ENCODE measurements at regions not wholly inside any gene's neighbourhood (a gene's known extent, or its start where the extent isn't known, plus 50 kb on each side); places are given as distances from the start of the nearest gene placed in this dataset.

DNA sequence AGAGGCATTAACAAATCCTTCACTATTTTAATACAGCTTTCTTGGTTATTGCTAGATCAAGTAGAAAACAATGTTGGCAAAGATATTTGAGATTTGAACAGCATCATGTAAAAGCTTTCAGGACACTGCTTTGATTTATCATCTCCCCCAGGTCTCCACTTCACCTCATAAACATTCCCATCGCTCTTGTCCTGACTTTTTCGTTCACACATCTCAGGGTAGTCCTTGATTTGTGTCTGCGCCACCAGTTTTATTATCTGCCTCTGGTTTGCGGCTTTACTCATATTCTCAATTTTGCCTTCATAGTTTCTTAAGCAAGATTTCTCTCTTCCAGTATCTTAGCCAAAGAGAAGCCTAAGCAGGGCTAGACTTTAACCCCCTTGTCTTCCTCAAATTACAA lies 63.5 kb upstream of the ROR1 start:
- H3K27me3 Mint-ChIP-seq = peaks cover 11 to 15% of the 10 kb centered on the region in 2 donors
- H3K4me3 Mint-ChIP-seq = no peak overlapping the region
- CTCF ChIA-PET = interaction anchor here in 1 of 2 donors (0.6 kb wide), 1 partner anchor 398 kb away, joined by 3 read pairs; no protein-coding TSS in a partner anchor
- H3K27me3 ChIP-seq (replicated peaks in 1 of 2; ENCODE audit: control insufficient read depth in 2 of 2, extremely low read depth in 1 of 2, insufficient read depth in 2 of 2, low read length in 1 of 2) = no peaks in the 10 kb centered on the region
- 79% methylated on average over 2 of the region's 4 CpGs for WGBS (ENCODE audit: insufficient coverage)
- no peaks in the 10 kb centered on the region for H3K36me3 ChIP-seq (ENCODE audit: control insufficient read depth in 2 of 2, extremely low read depth in 1 of 2, insufficient read depth in 1 of 2, low read length in 1 of 2)
- H3K27ac ChIP-seq (ENCODE audit: low read length) = no peak overlapping the region
- no peak overlapping the region for H3K27ac Mint-ChIP-seq
- no peaks in the 10 kb centered on the region for H3K4me1 ChIP-seq (ENCODE audit: control insufficient read depth in 1 of 2, extremely low read depth in 1 of 2, insufficient read depth in 2 of 2, low read length in 2 of 2)
- ATAC-seq (replicated peaks in 1 of 4) (no peak), DNase-seq (no peak)
- no peaks in the 10 kb centered on the region for H3K4me1 Mint-ChIP-seq
- no peaks in the 10 kb centered on the region for H3K9me3 Mint-ChIP-seq
- no peaks in the 10 kb centered on the region for H3K9me3 ChIP-seq
- H3K36me3 Mint-ChIP-seq = no peaks in the 10 kb centered on the region
- H3K4me3 ChIP-seq (ENCODE audit: control insufficient read depth in 1 of 2, extremely low read depth in 1 of 2, low read length in 1 of 2) = no peak overlapping the region
- POLR2A ChIA-PET = interaction anchor here in 1 of 2 donors (0.7 kb wide), 1 partner anchor 615 kb away, joined by 3 read pairs; no protein-coding TSS in a partner anchor

DNA sequence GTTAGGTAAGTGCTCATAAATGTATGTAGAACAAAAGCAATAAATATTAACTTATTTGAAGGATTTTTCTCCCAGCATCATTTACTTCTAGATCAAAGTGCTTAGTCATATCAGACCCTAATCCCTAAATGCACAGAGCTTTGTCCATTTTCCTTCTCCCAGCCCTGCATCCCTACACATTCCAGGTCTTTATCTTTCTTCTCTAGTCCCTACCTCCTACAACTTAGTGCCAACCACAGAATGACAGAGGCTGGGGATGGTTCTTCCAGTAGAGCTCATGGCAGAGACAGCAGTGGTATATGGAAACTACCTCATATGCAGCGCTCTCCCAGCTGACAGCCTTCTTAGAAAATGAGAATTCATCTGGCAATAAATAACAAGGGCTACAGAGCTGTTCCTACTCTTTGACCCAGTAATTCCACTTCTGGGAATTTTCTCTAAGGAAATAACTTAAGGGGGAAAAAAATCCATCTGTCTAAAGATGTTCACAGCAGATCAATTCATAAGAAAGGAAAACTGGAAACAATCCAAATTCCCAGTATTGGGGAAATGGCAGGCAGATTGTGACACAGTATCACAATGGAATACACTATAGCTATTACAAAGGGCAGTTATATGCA lies 62.9 kb upstream of the ROR1 start:
- DNase-seq = no peak
- no peak overlapping the region for H3K27ac ChIP-seq (ENCODE audit: low read length)
- Mint-ChIP-seq H3K27me3 (peaks cover 9 to 12% of the 10 kb centered on the region in 2 donors), H3K4me1 (no peaks in the 10 kb centered on the region), H3K27ac (no peak overlapping the region), H3K9me3 (no peaks in the 10 kb centered on the region), H3K36me3 (no peaks in the 10 kb centered on the region), H3K4me3 (no peak overlapping the region)
- H3K9me3 ChIP-seq = no peaks in the 10 kb centered on the region
- no peaks in the 10 kb centered on the region for H3K4me1 ChIP-seq (ENCODE audit: control insufficient read depth in 1 of 2, extremely low read depth in 1 of 2, insufficient read depth in 2 of 2, low read length in 2 of 2)
- CTCF ChIA-PET = no interaction called here
- no peak overlapping the region for H3K4me3 ChIP-seq (ENCODE audit: control insufficient read depth in 1 of 2, extremely low read depth in 1 of 2, low read length in 1 of 2)
- no peak for ATAC-seq (replicated peaks in 1 of 4)
- no peaks in the 10 kb centered on the region for H3K36me3 ChIP-seq (ENCODE audit: control insufficient read depth in 2 of 2, extremely low read depth in 1 of 2, insufficient read depth in 1 of 2, low read length in 1 of 2)
- H3K27me3 ChIP-seq (replicated peaks in 1 of 2; ENCODE audit: control insufficient read depth in 2 of 2, extremely low read depth in 1 of 2, insufficient read depth in 2 of 2, low read length in 1 of 2) = no peaks in the 10 kb centered on the region
- POLR2A ChIA-PET = no interaction called here
- WGBS (ENCODE audit: insufficient coverage) = no CpG with 5 or more reads among the region's 1 CpG

DNA sequence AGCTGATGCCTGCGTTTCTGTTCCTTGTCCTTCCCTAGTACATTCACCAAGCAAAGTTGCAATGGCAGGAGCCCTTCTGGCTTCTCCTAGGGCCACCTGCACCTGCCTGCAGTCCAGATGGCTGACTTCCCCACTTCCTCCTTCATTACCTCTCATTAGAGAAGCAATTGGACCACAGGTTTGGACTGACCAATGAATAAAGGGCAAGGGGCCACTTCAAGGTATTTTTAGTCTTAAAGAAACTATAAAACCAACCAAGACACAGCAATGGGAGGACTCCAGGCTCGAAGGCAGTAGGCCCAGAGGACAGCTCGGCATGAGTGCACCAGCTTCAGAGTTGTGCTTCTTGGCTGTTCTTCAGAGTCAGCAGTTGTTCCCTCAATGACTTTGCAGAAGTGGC lies 60.8 kb upstream of the ROR1 start:
- Histone ChIP-seq H3K4me1 (ENCODE audit: control insufficient read depth in 1 of 2, extremely low read depth in 1 of 2, insufficient read depth in 2 of 2, low read length in 2 of 2) (no peaks in the 10 kb centered on the region), H3K36me3 (ENCODE audit: control insufficient read depth in 2 of 2, extremely low read depth in 1 of 2, insufficient read depth in 1 of 2, low read length in 1 of 2) (no peaks in the 10 kb centered on the region), H3K27ac (ENCODE audit: low read length) (no peak overlapping the region), H3K9me3 (no peaks in the 10 kb centered on the region), H3K27me3 (replicated peaks in 1 of 2; ENCODE audit: control insufficient read depth in 2 of 2, extremely low read depth in 1 of 2, insufficient read depth in 2 of 2, low read length in 1 of 2) (no peaks in the 10 kb centered on the region), H3K4me3 (ENCODE audit: control insufficient read depth in 1 of 2, extremely low read depth in 1 of 2, low read length in 1 of 2) (no peak overlapping the region)
- WGBS (ENCODE audit: insufficient coverage) = 86% methylated on average over 1 of the region's 3 CpGs
- ChIA-PET CTCF (no interaction called here), POLR2A (no interaction called here)
- DNase-seq (no peak), ATAC-seq (replicated peaks in 1 of 4) (no peak)
- Mint-ChIP-seq H3K27ac (no peak overlapping the region), H3K4me3 (no peak overlapping the region), H3K9me3 (no peaks in the 10 kb centered on the region), H3K4me1 (no peaks in the 10 kb centered on the region), H3K36me3 (no peaks in the 10 kb centered on the region), H3K27me3 (peaks cover 7 to 8% of the 10 kb centered on the region in 2 donors)

DNA sequence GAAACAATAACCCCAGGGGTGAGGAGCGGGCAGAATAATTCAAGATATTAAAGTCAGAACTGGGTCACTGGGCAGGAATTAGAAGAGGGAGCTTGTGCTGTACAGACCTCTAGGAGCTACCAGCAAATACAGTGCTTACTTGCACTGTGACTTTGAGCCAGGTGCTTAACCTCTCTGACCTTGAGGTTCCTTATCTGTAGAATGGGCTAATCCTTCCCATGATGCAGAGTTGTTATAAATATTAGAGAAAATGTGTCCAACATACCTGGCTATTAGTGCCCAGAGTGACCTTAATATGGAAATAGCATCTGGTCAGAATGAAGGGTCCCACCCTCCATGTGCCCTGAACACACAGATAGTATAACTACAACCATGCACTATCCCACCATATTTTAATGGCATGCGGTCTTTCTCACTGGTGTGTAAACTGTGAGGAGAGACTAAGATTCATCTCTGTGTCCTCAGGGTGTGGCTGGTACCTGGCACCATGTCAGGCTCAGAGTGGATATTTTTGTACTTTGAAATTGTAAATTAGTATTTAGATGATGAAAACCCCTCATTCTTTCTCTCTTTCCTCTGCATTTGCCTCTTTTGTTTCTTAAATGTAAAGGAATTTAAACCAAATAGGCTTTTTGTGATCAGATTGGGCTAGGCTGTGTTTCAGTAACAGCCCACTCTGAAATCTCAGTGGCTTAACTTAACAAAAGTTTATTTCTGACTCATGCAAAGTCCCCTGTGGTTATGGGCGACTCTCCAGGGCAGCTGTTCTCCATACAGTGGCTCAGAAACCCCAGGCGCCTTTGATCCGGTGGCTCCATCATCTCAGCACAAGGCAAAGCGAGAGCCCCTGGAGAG lies 60.0 kb upstream of the ROR1 start:
- no peaks in the 10 kb centered on the region for H3K4me1 ChIP-seq (ENCODE audit: control insufficient read depth in 1 of 2, extremely low read depth in 1 of 2, insufficient read depth in 2 of 2, low read length in 2 of 2)
- peaks cover 4 to 11% of the 10 kb centered on the region in 2 donors for H3K27me3 Mint-ChIP-seq
- H3K4me3 Mint-ChIP-seq = no peak overlapping the region
- ChIA-PET CTCF (no interaction called here), POLR2A (no interaction called here)
- H3K27ac Mint-ChIP-seq = no peak overlapping the region
- no peaks in the 10 kb centered on the region for H3K4me1 Mint-ChIP-seq
- H3K27ac ChIP-seq (ENCODE audit: low read length) = no peak overlapping the region
- no peak for DNase-seq
- H3K9me3 ChIP-seq = no peaks in the 10 kb centered on the region
- H3K36me3 ChIP-seq (ENCODE audit: control insufficient read depth in 2 of 2, extremely low read depth in 1 of 2, insufficient read depth in 1 of 2, low read length in 1 of 2) = no peaks in the 10 kb centered on the region
- 82% methylated on average over 4 of the region's 6 CpGs for WGBS (ENCODE audit: insufficient coverage)
- H3K27me3 ChIP-seq (replicated peaks in 1 of 2; ENCODE audit: control insufficient read depth in 2 of 2, extremely low read depth in 1 of 2, insufficient read depth in 2 of 2, low read length in 1 of 2) = no peaks in the 10 kb centered on the region
- H3K9me3 Mint-ChIP-seq = no peaks in the 10 kb centered on the region
- no peak for ATAC-seq (replicated peaks in 1 of 4)
- no peak overlapping the region for H3K4me3 ChIP-seq (ENCODE audit: control insufficient read depth in 1 of 2, extremely low read depth in 1 of 2, low read length in 1 of 2)
- no peaks in the 10 kb centered on the region for H3K36me3 Mint-ChIP-seq

DNA sequence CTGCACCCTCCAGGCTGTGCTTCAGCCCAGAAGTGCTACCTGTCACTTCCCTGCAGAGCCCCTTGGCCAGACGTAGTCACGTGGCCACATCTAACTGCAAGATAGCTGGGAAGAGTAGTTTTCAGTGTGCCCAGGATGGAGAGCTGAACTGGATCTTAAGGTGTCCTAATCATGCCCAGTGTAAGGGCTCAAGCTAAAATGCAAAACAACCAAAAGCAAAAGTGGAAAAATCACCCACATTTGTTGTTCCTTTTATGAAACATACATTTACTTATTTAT lies 59.4 kb upstream of the ROR1 start:
- Histone ChIP-seq H3K27ac (ENCODE audit: low read length) (no peak overlapping the region), H3K9me3 (no peaks in the 10 kb centered on the region), H3K27me3 (replicated peaks in 1 of 2; ENCODE audit: control insufficient read depth in 2 of 2, extremely low read depth in 1 of 2, insufficient read depth in 2 of 2, low read length in 1 of 2) (no peaks in the 10 kb centered on the region), H3K36me3 (ENCODE audit: control insufficient read depth in 2 of 2, extremely low read depth in 1 of 2, insufficient read depth in 1 of 2, low read length in 1 of 2) (no peaks in the 10 kb centered on the region), H3K4me3 (ENCODE audit: control insufficient read depth in 1 of 2, extremely low read depth in 1 of 2, low read length in 1 of 2) (no peak overlapping the region), H3K4me1 (ENCODE audit: control insufficient read depth in 1 of 2, extremely low read depth in 1 of 2, insufficient read depth in 2 of 2, low read length in 2 of 2) (no peaks in the 10 kb centered on the region)
- H3K4me1 Mint-ChIP-seq = no peaks in the 10 kb centered on the region
- no CpG with 5 or more reads among the region's 2 CpGs for WGBS (ENCODE audit: insufficient coverage)
- H3K27me3 Mint-ChIP-seq = peaks cover 2 to 11% of the 10 kb centered on the region in 2 donors
- no peaks in the 10 kb centered on the region for H3K9me3 Mint-ChIP-seq
- H3K36me3 Mint-ChIP-seq = no peaks in the 10 kb centered on the region
- H3K27ac Mint-ChIP-seq = no peak overlapping the region
- CTCF ChIA-PET = no interaction called here
- POLR2A ChIA-PET = no interaction called here
- no peak overlapping the region for H3K4me3 Mint-ChIP-seq
- ATAC-seq (replicated peaks in 1 of 4) = no peak
- DNase-seq = no peak

DNA sequence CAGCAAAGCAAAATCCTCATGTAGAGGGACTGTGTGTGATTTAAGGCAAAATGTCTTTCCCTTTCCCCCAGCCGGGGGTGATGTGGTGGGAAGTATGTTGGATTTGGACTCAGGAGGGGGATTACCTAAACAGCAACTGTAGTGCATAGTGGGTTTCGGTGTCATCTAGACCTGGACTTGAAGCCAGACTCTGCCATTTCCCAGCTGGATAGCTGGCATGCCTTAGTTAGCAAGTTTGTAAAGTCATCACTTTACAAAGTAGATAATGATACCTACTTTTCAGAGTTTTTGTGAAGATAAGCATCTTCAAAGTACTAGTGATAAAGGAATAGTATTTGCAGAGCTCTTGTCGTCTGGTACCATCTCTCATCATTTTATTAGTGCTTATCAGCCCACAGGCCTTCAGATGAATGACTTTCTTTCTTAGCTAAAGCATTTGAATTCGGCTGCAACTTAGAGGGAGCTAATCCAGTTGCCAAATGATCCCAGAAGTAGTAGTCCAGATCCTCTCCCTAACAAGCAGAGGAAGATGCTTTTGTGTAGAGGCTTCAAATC lies 56.2 kb upstream of the ROR1 start:
- H3K36me3 Mint-ChIP-seq = no peaks in the 10 kb centered on the region
- CTCF ChIA-PET = interaction anchor here in 1 of 2 donors (0.5 kb wide), 2 partner anchors 26 to 102 kb away, joined by 3 to 5 read pairs; no protein-coding TSS in a partner anchor
- H3K27ac ChIP-seq (ENCODE audit: low read length) = no peak overlapping the region

More for the DNA sequence above, 56.2 kb upstream of the ROR1 start:
- Histone ChIP-seq H3K36me3 (ENCODE audit: control insufficient read depth in 2 of 2, extremely low read depth in 1 of 2, insufficient read depth in 1 of 2, low read length in 1 of 2) (no peaks in the 10 kb centered on the region), H3K9me3 (no peaks in the 10 kb centered on the region), H3K27me3 (replicated peaks in 1 of 2; ENCODE audit: control insufficient read depth in 2 of 2, extremely low read depth in 1 of 2, insufficient read depth in 2 of 2, low read length in 1 of 2) (no peaks in the 10 kb centered on the region), H3K4me3 (ENCODE audit: control insufficient read depth in 1 of 2, extremely low read depth in 1 of 2, low read length in 1 of 2) (no peak overlapping the region), H3K4me1 (ENCODE audit: control insufficient read depth in 1 of 2, extremely low read depth in 1 of 2, insufficient read depth in 2 of 2, low read length in 2 of 2) (no peaks in the 10 kb centered on the region)
- POLR2A ChIA-PET = no interaction called here
- Mint-ChIP-seq H3K4me3 (no peak overlapping the region), H3K27ac (no peak overlapping the region), H3K4me1 (no peaks in the 10 kb centered on the region), H3K27me3 (peaks cover 2 to 8% of the 10 kb centered on the region in 2 donors), H3K9me3 (no peaks in the 10 kb centered on the region)
- DNase-seq (no peak), ATAC-seq (replicated peaks in 1 of 4) (no peak)
- WGBS (ENCODE audit: insufficient coverage) = no CpG with 5 or more reads among the region's 4 CpGs
